ENCODE measurements at regions not wholly inside any gene's neighbourhood (a gene's known extent, or its start where the extent isn't known, plus 50 kb on each side); places are given as distances from the start of the nearest gene placed in this dataset.

GRCh38 chr3:18489939-18490338 is 64.8 kb upstream of the SATB1 start:
- peak in 1 of 2 donors; percentile 4 for DNase-seq (ENCODE audit: low read depth in 2 of 2, low spot score in 1 of 2)

- DNase-seq (ENCODE audit: low read depth in 2 of 2, low spot score in 1 of 2) = no peak
Observed at GRCh38 chr3:18483226-18483625, 58.1 kb upstream of the SATB1 start.

- DNase-seq (ENCODE audit: low read depth in 2 of 2, low spot score in 1 of 2) = no peak
Observed at GRCh38 chr3:18481946-18482548, 56.9 kb upstream of the SATB1 start.

- DNase-seq (ENCODE audit: low read depth in 2 of 2, low spot score in 1 of 2) = no peak
Observed at GRCh38 chr3:18477620-18478019, 52.5 kb upstream of the SATB1 start.
